T1000 (cell line): ENCODE measurements at regions not wholly inside any gene's neighbourhood (a gene's known extent, or its start where the extent isn't known, plus 50 kb on each side); places are given as distances from the start of the nearest gene placed in this dataset.
"Not testable (repeated sequence)": the region's sequence is repeated elsewhere in the genome, so short reads cannot be mapped to it uniquely, and the experiment has no call there.

Source experiments
- DNase-seq: peaks from one replicate; lab custom pipeline; 2025; ENCODE audit warnings: mixed read lengths; lab: John Stamatoyannopoulos, UW

DNA sequence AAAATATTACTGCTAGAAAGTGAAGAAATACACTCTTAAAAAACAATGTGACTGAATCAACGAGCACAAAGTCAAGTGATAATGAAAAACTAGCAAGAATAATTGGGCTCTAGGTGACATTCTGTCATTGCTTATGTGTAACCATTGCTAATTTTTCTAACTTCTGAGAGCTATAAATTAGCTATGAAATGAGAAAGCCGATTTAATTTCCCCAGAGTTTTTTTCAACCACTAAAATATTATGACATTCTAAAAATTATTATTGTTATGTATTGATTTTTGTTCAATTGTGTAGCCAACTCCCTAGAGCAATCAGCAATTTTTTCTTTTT lies 458.6 kb upstream of the ATXN8OS start:
- DNase-seq: no peak

DNA sequence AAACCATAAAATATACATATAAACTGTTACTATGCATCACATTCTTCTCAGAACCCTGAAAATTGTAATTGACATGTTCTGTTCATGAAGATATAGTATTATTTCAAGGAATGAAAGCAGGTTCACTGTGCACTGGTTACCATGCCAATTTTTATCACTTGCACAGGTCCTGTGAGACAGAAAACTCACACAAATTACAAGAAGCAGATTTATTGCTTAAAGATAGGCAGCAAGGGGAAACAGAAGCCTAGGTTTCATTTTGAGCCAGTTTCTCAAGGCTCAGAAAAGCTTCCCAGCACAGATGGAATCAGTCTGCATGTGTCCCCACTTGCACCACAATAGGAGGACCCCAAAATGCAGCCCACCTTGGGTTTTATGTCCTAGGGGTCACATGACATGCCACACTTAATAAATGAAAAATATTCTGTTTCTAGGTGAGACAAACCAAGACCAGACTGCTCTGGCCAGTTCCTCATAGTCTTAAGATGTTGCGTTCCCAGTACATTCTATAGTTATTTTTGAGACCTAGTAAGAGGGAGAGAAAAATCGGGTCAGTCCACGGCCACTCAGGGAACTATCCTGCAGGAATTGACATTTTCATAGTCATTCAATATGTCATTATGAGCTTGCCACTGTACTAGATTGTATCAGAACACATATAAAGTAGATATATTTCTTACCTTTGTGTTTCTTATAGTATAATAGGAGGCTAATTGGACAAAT lies 459.1 kb upstream of the ATXN8OS start:
- no peak for DNase-seq

DNA sequence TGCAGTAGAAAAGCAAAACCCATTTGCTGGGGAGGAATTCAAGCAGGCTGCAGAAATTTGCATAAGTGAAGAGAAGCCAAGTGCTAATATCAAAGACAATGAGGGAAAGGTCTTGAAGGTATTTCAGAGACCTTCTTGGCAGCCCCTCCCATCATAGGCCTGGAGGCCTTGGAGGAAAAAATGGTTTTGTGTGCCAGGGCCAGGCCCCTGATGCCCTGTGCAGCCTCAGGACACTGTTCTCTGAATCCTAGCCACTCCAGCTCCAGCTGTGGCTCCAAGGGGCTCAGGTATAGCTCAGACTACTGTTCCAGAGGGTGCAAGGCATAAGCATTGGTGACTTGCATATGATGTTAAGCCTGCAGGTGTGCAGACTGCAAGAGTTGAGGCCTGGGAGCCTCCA lies 463.2 kb upstream of the ATXN8OS start:
- no peak for DNase-seq

DNA sequence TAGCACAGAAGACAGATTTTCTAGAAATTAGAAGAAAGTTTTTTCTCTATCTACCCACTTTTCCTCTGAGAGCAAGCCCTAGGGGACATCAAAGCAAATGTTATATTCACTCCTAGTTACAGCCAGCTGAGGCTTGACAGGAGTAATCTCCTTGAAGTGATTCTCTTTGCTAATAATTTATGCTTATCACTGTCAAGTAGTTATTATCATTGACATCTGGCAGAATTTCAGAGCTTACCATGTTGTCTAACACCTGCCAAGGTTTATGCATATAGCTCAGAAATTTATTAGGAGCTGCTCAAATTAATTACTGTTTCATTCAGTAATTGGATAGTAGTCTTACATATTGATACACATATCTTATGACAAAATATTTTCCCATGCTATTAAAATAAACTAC lies 465.9 kb upstream of the ATXN8OS start:
- DNase-seq: no peak

DNA sequence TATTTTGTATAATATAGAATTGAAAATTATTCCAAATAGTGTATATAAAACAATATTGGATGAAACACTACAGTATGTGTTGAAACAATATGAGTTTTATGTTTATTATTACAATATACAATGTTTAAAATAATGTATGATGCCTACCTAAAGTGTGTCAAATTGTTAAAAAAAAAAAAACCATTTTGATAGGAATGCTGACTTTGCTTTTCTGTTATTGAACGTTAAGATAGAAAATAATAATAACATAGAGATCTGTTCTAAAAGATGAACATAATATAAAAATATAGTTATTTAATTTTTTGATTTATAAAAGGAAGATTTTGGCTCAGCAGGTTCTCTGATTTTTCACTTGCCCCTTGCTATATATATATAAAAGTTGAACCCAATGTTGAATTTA lies 474.6 kb upstream of the ATXN8OS start:
- DNase-seq: no peak

DNA sequence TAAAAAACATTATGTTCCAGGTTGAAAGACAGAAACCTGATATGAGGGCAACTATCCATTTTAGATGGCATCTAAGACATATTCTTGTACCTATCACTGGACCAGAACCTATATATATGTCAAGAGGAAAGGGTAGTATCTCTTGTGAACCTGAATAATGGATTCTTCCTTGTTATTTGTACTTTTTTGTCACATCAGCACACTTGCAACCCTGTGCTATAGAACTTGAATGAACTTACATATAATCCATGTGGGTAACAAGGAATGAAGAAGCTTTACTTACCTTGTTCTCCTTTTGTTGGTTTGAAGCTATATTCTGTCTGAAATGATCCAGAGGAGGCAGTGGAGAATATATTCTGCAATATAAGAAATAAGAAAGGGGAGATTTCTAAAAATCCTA lies 483.7 kb upstream of the ATXN8OS start:
- DNase-seq: no peak

DNA sequence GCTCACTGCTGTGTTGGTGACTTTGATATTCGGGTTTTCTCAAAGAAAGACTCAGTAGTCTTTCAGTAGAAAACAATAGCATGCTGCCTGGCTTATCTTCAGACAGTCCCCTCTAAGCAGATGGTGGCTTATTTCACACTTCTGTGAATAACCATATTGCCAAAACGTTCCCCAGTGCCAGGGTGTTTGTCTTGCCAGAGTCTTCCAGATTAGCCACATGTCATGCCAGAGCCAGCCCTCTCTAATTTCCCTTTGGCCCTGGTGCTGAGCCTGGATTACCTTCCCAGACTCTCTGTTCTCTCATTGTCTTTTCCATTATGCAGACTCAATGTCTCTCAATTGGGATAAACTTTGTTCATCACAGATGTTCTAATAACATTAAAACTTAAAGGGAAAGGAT lies 488.0 kb upstream of the ATXN8OS start:
- DNase-seq: no peak

DNA sequence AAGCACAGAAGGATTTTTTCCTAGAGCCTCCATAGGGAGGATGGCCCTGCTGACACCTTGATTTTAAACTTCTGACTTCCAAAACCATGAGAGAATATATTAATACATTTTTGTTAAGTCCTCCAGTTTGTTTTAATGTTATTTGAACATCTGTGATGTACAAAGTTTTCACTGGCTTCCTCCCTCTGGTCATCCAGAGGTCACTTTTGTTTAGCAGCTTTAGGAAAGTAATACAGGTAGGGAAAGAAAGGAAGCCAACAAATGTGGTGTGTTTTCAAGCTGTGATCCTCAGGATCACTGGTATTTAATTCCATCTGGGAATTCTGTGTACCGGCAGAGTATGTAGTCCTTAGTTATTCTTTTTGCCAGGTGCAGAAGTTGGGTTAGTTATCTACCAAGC lies 488.8 kb upstream of the ATXN8OS start:
- DNase-seq: no peak

DNA sequence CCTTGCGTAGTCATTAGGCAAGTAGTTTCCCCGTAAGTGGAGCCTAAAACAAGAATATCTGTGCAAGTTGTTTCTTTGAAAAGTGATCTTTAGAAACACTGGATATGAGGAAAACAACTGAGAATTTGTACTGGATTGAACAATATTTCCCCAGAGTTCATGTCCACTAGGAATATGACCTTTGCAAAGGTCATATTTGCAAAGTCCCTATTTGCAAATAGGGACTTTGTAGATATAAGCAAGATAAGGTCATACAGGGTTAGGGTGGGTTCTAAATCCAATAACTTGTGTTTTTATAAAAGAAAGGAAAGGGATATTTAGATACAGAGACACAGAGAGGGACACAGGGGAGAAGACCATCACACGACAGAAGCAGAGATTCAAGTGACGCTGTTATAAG lies 489.2 kb upstream of the ATXN8OS start:
- DNase-seq: no peak

DNA sequence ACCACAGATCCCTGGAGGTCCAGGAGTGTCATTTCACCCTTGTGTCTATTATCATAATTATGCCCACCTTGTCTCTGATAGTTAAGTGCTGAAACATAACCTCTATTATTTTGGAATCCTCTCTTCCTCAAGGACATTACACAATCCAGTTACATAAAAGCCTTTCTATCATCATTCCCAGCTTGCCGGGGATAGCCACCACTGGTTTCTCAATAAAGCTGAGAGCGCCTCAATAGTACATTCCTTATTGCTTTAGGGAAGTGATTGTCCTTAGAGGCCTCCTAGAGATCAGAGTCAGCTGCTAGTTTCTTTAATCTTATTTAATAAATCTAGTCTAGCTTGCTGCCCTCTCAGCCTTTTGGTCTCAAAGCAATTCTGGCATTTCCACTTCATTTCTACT lies 490.0 kb upstream of the ATXN8OS start:
- no peak for DNase-seq

DNA sequence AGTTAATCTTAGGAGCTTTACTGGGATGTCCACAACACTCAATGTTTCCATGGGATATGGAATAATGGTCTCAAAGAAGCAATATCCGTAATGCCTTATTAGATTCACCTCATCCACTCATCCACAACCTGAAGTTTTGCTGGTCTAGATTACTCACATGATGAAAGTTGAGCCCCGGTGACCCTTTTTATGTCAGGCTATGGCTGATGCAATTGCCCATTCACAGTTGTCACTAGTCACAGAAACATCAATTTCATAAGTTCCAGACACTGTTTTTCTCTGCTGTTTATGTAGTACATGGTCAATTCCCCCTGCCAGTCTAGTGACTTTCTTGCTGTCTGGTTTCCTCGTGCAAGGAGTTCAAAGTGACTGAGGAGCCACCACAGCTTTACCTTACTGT lies 491.2 kb upstream of the ATXN8OS start:
- DNase-seq: no peak

DNA sequence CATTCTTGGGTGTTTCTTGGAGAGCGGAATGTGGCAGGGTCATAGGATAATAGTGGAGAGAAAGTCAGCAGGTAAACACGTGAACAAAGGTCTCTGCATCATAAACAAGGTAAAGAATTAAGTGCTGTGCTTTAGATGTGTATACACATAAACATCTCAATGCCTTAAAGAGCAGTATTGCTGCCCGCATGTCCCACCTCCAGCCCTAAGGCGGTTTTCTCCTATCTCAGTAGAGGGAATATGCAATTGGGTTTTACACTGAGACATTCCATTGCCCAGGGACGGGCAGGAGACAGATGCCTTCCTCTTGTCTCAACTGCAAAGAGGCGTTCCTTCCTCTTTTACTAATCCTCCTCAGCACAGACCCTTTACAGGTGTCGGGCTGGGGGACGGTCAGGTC lies 492.6 kb upstream of the ATXN8OS start:
- not testable (repeated sequence) for DNase-seq

DNA sequence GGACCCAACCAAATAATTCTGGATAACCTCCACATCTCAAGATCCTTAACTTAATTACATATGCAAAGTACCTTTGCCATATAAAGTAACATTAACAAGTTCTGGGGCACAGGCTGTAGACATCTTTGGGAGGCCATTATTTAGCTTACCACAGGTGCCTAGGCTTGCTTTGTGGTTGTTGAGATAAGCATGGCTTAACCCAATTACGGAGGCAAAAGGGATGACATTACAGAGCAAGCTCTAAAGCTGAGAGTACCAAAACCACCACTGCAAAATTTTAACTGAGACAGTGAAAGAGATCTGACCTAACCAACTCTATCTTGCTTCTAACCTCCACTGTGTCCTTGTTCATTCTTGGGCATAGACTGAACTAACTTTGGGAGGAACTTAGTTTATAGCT lies 502.9 kb upstream of the ATXN8OS start:
- DNase-seq: no peak

DNA sequence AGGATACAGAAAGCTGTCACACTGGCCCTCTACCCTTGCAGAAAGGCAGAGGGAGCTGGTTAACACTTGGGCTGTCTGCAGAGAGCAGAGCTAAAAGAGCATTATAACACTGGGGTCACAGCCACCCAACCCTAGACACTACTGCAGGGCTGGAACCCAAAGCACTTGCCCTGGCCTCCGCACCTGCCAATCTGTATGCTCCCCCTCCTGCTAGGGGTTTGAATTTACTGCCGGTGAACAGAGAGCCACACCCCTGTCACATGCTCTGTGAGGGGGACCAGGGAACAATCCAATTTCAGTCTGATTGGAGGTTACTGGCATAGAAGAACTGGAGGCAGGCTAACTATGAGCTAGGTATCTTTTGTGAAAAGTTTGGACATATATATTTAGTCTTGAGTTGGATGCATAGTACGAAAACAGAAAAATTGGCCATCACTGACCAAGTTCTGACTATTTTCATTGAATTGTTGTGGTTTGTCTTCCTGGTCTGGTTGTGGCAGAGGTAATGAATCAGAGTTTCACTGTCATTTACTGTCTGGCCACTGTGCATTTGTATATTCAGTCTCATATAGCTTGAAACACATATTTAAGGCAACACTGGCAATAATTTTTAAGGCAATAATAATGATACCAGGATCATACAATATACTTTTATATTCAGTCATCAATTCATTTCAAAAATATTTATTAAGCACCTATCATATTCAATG lies 504.3 kb upstream of the ATXN8OS start:
- DNase-seq: no peak

DNA sequence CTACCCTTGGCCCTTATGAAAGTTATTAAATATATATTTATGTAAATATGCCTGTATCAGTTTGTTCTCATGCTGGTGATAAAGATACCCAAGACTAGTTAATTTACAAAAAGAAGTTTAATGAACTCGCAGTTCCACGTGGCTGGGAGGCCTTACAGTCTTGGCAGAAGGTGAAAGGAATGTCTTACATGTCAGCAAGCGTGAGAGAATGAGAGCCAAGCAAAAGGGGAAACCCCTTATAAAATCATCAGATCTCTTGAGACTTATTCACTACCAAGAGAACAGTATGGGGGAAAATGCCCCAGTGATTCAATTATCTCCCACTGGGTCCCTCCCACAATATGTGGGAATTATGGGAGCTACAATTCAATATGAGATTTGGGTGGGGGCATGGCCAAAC lies 506.0 kb upstream of the ATXN8OS start:
- DNase-seq: no peak

DNA sequence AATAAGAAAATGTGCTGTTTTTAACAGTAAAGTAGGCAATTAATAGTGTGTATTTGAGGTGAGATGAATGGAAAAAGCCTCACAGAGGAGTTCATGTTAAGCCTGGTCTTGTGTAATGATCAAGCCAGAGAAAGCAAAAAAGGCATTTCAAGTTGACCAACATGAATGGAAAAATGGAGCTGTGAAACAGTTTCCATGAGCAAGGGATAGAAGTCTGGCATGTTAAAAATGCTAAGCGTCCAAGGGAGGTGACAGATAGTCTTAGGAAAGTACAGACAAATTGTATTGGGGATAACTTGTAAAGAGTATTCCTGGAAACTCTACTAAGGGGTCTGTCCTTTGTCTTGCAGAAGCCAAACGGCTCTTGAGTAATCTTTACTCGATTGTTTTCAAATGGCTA lies 506.8 kb upstream of the ATXN8OS start:
- DNase-seq: no peak

DNA sequence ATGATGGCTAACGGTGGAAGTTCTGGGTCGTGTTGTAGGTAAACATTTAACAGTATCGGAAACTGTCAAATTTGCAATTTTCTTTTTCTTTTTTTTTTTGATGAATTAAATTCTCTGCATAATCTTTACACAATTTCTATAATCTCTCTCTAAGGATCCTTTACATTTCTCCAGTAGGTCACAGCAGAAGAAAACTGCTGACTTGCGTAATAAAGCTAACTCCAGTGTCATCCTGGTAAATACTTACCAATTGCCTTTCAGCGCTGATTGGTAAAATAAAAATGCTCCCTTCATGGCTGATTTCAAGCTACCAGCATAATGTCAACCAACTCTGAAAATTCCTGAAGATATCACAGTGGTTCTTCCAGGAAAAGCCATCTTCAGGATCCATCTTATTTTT lies 510.5 kb upstream of the ATXN8OS start:
- DNase-seq: no peak

DNA sequence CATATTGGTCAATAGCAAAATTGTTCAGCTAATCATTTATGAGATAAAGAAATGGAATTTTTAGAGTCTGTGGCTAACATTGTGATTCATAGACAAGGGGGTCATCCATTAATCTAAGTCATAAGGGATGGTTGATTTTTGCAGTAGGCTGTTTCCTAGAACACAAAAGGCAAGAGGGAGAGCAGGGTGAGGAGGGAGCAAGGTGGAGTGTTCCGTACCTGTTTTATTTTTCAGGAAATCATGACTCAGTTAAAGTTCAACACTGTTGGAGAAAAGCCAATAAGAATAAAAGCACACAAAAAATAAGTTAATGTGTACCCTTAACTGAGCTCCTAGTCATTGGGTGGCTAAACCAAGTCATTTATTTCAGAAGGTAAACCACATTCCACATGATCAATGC lies 512.4 kb upstream of the ATXN8OS start:
- DNase-seq: no peak

DNA sequence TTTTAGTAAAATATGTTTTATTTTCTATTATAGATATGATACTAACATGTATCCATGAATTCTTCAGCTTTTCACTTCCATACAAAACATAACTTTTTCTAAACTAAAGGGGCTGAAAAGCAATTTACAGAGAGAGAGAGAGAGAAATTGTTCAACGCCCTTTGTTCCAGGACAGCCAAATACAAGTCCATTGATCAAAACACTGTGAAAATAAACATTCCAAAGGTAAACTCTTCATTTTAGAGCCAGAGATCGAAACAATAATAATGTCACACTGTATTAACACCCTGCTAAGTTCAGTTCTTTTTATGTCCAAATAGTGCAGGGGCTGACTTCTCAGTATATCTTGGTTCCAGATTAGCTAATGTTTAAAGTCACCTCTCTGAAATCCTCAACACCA lies 516.2 kb upstream of the ATXN8OS start:
- no peak for DNase-seq

DNA sequence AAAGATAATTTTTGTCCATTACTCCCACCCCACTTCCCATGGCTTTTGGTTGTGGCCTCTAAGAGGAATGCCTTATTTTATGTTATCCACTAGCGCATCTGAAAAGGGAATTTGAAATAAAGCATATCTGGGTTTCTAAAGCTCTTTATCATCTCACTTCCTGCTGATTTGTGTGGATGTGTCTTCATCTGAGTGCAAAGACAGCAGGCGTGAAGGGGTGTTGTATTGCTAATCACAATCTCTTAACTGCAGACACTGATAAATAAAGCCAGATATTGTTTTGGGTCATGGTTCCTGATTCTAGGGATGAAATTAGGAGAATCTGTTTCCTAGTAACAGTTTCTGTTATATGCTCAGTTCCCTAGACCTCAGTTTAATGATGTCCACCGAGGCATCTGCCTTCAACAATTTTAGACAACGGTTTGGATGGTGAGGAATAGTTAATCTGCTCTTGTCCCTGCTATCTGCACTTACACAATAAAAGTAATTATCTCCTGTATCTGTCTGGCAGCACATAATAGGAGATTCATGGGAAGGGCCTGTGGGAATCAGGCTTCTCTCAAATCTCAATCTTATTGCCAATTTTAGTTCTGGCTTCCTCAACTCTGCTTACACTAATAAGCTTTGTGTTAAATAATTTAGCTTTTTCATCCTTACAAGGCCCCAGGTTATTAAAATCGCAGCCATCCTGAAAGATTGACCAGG lies 517.9 kb upstream of the ATXN8OS start:
- DNase-seq: no peak

DNA sequence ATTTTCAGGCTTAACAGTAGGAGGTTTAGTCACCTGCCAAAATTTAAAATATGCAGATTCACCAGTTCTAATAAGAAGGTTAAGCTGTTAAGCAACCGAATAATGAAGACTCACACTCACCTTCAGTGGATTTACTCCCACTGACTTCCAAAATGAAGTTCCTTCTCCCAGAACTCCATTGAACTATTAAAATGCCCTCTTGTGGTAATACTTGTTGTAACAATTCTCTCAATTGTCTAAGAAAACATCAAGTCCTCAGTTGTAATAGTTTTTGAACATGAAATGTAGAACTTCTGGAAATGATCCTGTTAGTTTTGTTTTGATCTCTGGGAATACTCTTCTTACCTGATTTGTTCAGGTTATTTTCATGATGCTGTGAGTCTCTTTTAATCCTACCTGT lies 522.0 kb upstream of the ATXN8OS start:
- no peak for DNase-seq

DNA sequence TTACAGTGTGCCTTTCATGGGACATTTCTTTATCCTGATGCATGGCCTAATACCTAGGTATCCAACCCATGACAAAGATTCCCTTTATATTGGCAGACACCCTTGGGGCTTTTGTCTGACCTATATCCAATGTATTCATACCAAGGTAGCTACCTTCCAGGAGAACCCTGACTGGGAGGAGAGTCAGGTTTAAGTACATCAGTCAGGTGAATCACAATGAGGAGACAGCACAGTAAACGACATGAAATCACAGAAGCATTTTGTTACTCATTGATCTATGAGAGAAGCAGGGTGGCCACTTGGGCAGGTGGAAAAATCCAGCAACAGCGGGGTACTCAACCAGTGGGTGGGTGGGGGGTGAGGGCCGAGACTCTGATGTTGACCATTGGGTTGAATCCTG lies 527.4 kb upstream of the ATXN8OS start:
- no peak for DNase-seq

DNA sequence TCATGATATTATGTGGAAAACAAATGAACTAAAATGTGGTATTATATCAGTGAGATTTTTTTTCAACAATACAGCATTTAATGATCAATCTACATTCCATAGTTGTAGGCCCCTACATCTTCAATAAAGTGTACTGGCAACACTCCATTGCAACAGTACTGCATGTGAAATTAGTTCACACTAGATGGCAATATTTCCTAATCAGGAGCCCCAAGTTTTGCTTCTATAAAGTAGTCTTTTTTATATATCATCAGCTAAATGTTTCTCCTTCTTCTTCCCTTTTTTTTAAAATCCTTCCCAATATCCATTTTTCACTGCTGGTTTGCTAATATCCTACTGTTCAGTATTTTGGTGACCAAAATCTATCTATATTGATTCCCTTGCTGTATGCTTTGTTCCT lies 528.3 kb upstream of the ATXN8OS start:
- DNase-seq: no peak
